ENCODE measurements at regions not wholly inside any gene's neighbourhood (a gene's known extent, or its start where the extent isn't known, plus 50 kb on each side); places are given as distances from the start of the nearest gene placed in this dataset.

DNA sequence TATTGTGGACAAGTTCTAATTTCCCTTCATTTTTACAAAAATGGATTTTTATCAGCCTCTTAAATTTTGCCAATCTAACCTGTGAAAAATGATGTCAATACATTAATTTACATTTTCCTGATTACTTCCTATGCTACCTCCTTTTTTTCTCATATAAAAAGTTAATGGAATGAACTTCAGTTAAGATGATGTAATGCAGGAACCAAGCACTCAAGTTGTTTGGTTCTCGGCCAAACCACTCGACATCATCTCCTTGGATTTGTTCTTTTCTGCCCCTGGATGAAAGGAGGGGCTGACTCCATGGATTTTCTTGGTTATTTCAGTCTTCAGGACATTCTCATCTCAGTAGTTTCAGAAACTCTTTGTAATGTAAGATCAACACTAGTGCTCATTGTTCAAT is 253.1 kb upstream of the NXPH2 start:
- TF ChIP-seq, protein P1, sequence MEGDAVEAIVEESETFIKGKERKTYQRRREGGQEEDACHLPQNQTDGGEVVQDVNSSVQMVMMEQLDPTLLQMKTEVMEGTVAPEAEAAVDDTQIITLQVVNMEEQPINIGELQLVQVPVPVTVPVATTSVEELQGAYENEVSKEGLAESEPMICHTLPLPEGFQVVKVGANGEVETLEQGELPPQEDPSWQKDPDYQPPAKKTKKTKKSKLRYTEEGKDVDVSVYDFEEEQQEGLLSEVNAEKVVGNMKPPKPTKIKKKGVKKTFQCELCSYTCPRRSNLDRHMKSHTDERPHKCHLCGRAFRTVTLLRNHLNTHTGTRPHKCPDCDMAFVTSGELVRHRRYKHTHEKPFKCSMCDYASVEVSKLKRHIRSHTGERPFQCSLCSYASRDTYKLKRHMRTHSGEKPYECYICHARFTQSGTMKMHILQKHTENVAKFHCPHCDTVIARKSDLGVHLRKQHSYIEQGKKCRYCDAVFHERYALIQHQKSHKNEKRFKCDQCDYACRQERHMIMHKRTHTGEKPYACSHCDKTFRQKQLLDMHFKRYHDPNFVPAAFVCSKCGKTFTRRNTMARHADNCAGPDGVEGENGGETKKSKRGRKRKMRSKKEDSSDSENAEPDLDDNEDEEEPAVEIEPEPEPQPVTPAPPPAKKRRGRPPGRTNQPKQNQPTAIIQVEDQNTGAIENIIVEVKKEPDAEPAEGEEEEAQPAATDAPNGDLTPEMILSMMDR (IDR thresholded peaks at IDR 0.05; ENCODE audit: poor library complexity, severe bottlenecking) = no peak
- TF ChIP-seq EZH2 (IDR thresholded peaks at IDR 0.05; ENCODE audit: borderline replicate concordance, insufficient read depth, low read length, poor library complexity, severe bottlenecking) (no peak), EP300 (conservative IDR thresholded peaks at IDR 0.05; ENCODE audit: poor library complexity, severe bottlenecking) (no peak), MXI1 (conservative IDR thresholded peaks at IDR 0.05; ENCODE audit: poor library complexity, severe bottlenecking) (no peak)
- TF ChIP-seq, protein P2, sequence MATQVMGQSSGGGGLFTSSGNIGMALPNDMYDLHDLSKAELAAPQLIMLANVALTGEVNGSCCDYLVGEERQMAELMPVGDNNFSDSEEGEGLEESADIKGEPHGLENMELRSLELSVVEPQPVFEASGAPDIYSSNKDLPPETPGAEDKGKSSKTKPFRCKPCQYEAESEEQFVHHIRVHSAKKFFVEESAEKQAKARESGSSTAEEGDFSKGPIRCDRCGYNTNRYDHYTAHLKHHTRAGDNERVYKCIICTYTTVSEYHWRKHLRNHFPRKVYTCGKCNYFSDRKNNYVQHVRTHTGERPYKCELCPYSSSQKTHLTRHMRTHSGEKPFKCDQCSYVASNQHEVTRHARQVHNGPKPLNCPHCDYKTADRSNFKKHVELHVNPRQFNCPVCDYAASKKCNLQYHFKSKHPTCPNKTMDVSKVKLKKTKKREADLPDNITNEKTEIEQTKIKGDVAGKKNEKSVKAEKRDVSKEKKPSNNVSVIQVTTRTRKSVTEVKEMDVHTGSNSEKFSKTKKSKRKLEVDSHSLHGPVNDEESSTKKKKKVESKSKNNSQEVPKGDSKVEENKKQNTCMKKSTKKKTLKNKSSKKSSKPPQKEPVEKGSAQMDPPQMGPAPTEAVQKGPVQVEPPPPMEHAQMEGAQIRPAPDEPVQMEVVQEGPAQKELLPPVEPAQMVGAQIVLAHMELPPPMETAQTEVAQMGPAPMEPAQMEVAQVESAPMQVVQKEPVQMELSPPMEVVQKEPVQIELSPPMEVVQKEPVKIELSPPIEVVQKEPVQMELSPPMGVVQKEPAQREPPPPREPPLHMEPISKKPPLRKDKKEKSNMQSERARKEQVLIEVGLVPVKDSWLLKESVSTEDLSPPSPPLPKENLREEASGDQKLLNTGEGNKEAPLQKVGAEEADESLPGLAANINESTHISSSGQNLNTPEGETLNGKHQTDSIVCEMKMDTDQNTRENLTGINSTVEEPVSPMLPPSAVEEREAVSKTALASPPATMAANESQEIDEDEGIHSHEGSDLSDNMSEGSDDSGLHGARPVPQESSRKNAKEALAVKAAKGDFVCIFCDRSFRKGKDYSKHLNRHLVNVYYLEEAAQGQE (IDR thresholded peaks at IDR 0.05; ENCODE audit: borderline replicate concordance) = no peak
